Liver (tissue), 8 donors: ENCODE measurements at regions not wholly inside any gene's neighbourhood (a gene's known extent, or its start where the extent isn't known, plus 50 kb on each side); places are given as distances from the start of the nearest gene placed in this dataset.

Experiments used
- DNase-seq: peaks from one replicate; pipeline ENCODE4 v3.0.0-alpha.2; 2017; ENCODE audit warnings: low spot score
- H3K27ac ChIP-seq, 2 donors: one replicate each; pipeline ENCODE4 v1.7.0; 2013; ENCODE audit warnings: inconsistent platforms in 2 of 2, low read length in 2 of 2, control low read depth in 1 of 2, low read depth in 1 of 2, mild to moderate bottlenecking in 1 of 2
- H3K27me3 ChIP-seq, 4 donors: one replicate each; pipeline versions ENCODE4 v1.6.1 to v1.7.0; 2013; ENCODE audit warnings: low read length in 3 of 4, inconsistent platforms in 1 of 4, mild to moderate bottlenecking in 1 of 4, moderate library complexity in 1 of 4; ENCODE audit not compliant: control insufficient read depth in 4 of 4, insufficient read depth in 4 of 4
- H3K36me3 ChIP-seq, 4 donors: one replicate each; pipeline versions ENCODE4 v1.6.1 to v1.7.0; 2013; ENCODE audit warnings: low read length in 3 of 4, mild to moderate bottlenecking in 3 of 4, low read depth in 1 of 4, moderate library complexity in 1 of 4; ENCODE audit not compliant: control insufficient read depth in 4 of 4, insufficient read depth in 3 of 4
- H3K4me1 ChIP-seq, 4 donors: one replicate each; pipeline versions ENCODE4 v1.6.1 to v1.7.0; 2013; ENCODE audit warnings: low read length in 3 of 4, mild to moderate bottlenecking in 3 of 4, moderate library complexity in 1 of 4; ENCODE audit not compliant: control insufficient read depth in 4 of 4, insufficient read depth in 4 of 4
- H3K4me3 ChIP-seq, 3 donors: one replicate each; pipeline versions ENCODE4 v1.6.1 to v1.7.0; 2013; ENCODE audit warnings: low read length in 3 of 3, control low read depth in 1 of 3, low read depth in 1 of 3, mild to moderate bottlenecking in 1 of 3
- H3K9ac ChIP-seq, 2 donors: one replicate each; pipeline ENCODE4 v1.7.0; 2013; ENCODE audit warnings: low read length in 2 of 2, mild to moderate bottlenecking in 2 of 2, moderate library complexity in 2 of 2, control low read depth in 1 of 2, low read depth in 1 of 2
- H3K9me3 ChIP-seq, 4 donors: one replicate each; pipeline versions ENCODE4 v1.6.1 to v1.7.0; 2013; ENCODE audit warnings: low read length in 3 of 4; ENCODE audit not compliant: control insufficient read depth in 4 of 4
- ATF3 ChIP-seq: IDR thresholded peaks from 2 replicates; pipeline ENCODE4 v1.6.1; 2016; ENCODE audit warnings: antibody characterized with exemption
- CTCF ChIP-seq: fragments of 150-350 bp; IDR thresholded peaks from 2 replicates; pipeline ENCODE4 v1.5.1; 2017; ENCODE audit warnings: improper control_type of control experiment, low read depth, low read length; ENCODE audit not compliant: missing input control
- EGR1 ChIP-seq, 2 donors: IDR thresholded peaks; 2 replicates each; pipeline ENCODE4 v1.6.1; 2016 to 2018; ENCODE audit warnings: antibody characterized with exemption in 2 of 2, low read depth in 2 of 2
- FOXA1 ChIP-seq: IDR thresholded peaks from 2 replicates; pipeline ENCODE4 v1.6.1; 2016; ENCODE audit warnings: antibody characterized with exemption
- FOXA2 ChIP-seq: IDR thresholded peaks from 2 replicates; pipeline ENCODE4 v1.6.1; 2016; ENCODE audit warnings: antibody characterized with exemption
- GABPA ChIP-seq, 2 donors: IDR thresholded peaks in 1 of 2; conservative IDR thresholded peaks in 1 of 2; 2 replicates each; pipeline ENCODE4 v1.6.1; 2016; ENCODE audit warnings: antibody characterized with exemption in 2 of 2, mild to moderate bottlenecking in 1 of 2, moderate library complexity in 1 of 2
- HNF4A ChIP-seq, 2 donors: conservative IDR thresholded peaks; 2 replicates each; pipeline ENCODE4 v1.6.1; 2016; ENCODE audit warnings: antibody characterized with exemption in 2 of 2, mild to moderate bottlenecking in 2 of 2
- JUND ChIP-seq, 2 donors: IDR thresholded peaks; 2 replicates each; pipeline ENCODE4 v1.6.1; 2016; ENCODE audit warnings: antibody characterized with exemption in 2 of 2
- MAX ChIP-seq: IDR thresholded peaks from 2 replicates; pipeline ENCODE4 v1.6.1; 2016; ENCODE audit warnings: antibody characterized with exemption
- NR2F2 ChIP-seq: IDR thresholded peaks from 2 replicates; pipeline ENCODE4 v1.6.1; 2016; ENCODE audit warnings: antibody characterized with exemption
- RAD21 ChIP-seq, 2 donors: IDR thresholded peaks; 2 replicates each; pipeline ENCODE4 v1.6.1; 2016; ENCODE audit warnings: antibody characterized with exemption in 2 of 2, mild to moderate bottlenecking in 2 of 2
- RXRA ChIP-seq, 2 donors: IDR thresholded peaks; 2 replicates each; pipeline ENCODE4 v1.6.1; 2017 to 2018; ENCODE audit warnings: antibody characterized with exemption in 2 of 2, mild to moderate bottlenecking in 1 of 2
- SP1 ChIP-seq: IDR thresholded peaks from 2 replicates; pipeline ENCODE4 v1.6.1; 2018; ENCODE audit warnings: antibody characterized with exemption, mild to moderate bottlenecking
- TAF1 ChIP-seq: conservative IDR thresholded peaks from 2 replicates; pipeline ENCODE4 v1.6.1; 2016; ENCODE audit warnings: antibody characterized with exemption, mild to moderate bottlenecking
- YY1 ChIP-seq: IDR thresholded peaks from 2 replicates; pipeline ENCODE4 v1.6.1; 2016; ENCODE audit warnings: antibody characterized with exemption, mild to moderate bottlenecking
- ZBTB33 ChIP-seq: IDR thresholded peaks from 2 replicates; pipeline ENCODE4 v1.6.1; 2016; ENCODE audit warnings: antibody characterized with exemption
- WGBS: extraction: QIAGEN DNeasy Blood & Tissue Kit; methylation state at CpG from one replicate; pipeline ENCODE4 v1.1.7; 2013; 5-methylcytosine and 5-hydroxymethylcytosine counted together
- donor health status: healthy.
- donor health status: healthy.
- donor health status: healthy.
- donor health status: healthy.
- donor health status: healthy.

GRCh38 chrX:7399373-7399772 lies 251.4 kb upstream of the PUDP start:
- Histone ChIP-seq H3K36me3 (no peaks in the 10 kb centered on the region), H3K4me1 (no peaks in the 10 kb centered on the region), H3K27me3 (peaks cover 0 to 2% (median 0%) of the 10 kb centered on the region in 4 donors), H3K9me3 (no peaks in the 10 kb centered on the region), H3K27ac (no peak overlapping the region), H3K4me3 (no peak overlapping the region), H3K9ac (no peak overlapping the region)
- TF ChIP-seq ZBTB33 (no peak), FOXA2 (no peak), FOXA1 (no peak), YY1 (no peak), CTCF (no peak), ATF3 (no peak), JUND (IDR thresholded peaks at IDR 0.05) (no peak), TAF1 (no peak), RXRA (IDR thresholded peaks at IDR 0.05) (no peak), GABPA (IDR thresholded peaks at IDR 0.05 in 1 of 2, conservative IDR thresholded peaks at IDR 0.05 in 1 of 2) (no peak), SP1 (no peak), EGR1 (IDR thresholded peaks at IDR 0.05; ENCODE audit: low read depth in 2 of 2) (no peak), HNF4A (conservative IDR thresholded peaks at IDR 0.05) (no peak)
- WGBS, result 92% methylated on average over 2 of the region's 2 CpGs
- no peak for DNase-seq

GRCh38 chrX:7390441-7390840 lies 242.5 kb upstream of the PUDP start:
- 67% methylated on average over 2 of the region's 2 CpGs for WGBS
- no peak for DNase-seq

More at GRCh38 chrX:7390441-7390840, 242.5 kb upstream of the PUDP start:
- no peak overlapping the region for H3K27ac ChIP-seq
- H3K27me3 ChIP-seq, result no peaks in the 10 kb centered on the region
- TF ChIP-seq FOXA2, result no peak
- TF ChIP-seq NR2F2, result no peak
- TF ChIP-seq RXRA (IDR thresholded peaks at IDR 0.05), result no peak
- no peak for TF ChIP-seq SP1
- TF ChIP-seq FOXA1, result no peak
- TF ChIP-seq RAD21 (IDR thresholded peaks at IDR 0.05), result no peak
- TF ChIP-seq EGR1 (IDR thresholded peaks at IDR 0.05; ENCODE audit: low read depth in 2 of 2), result no peak
- no peak for TF ChIP-seq GABPA (IDR thresholded peaks at IDR 0.05 in 1 of 2, conservative IDR thresholded peaks at IDR 0.05 in 1 of 2)
- TF ChIP-seq TAF1, result no peak
- no peak for TF ChIP-seq YY1
- no peak for TF ChIP-seq MAX
- no peak for TF ChIP-seq ZBTB33
- no peak for TF ChIP-seq HNF4A (conservative IDR thresholded peaks at IDR 0.05)
- no peak overlapping the region for H3K4me3 ChIP-seq
- no peaks in the 10 kb centered on the region for H3K4me1 ChIP-seq
- no peaks in the 10 kb centered on the region for H3K9me3 ChIP-seq
- no peak overlapping the region for H3K9ac ChIP-seq
- no peaks in the 10 kb centered on the region for H3K36me3 ChIP-seq
